Putamen (tissue), 1 donor: ENCODE measurements at regions not wholly inside any gene's neighbourhood (a gene's known extent, or its start where the extent isn't known, plus 50 kb on each side); places are given as distances from the start of the nearest gene placed in this dataset.
"Not testable (repeated sequence)": the region's sequence is repeated elsewhere in the genome, so short reads cannot be mapped to it uniquely, and the experiment has no call there.

Experiments
- DNase-seq: peaks from one replicate; pipeline ENCODE4 v3.0.0-alpha.2; 2016; ENCODE audit warnings: low spot score

DNA sequence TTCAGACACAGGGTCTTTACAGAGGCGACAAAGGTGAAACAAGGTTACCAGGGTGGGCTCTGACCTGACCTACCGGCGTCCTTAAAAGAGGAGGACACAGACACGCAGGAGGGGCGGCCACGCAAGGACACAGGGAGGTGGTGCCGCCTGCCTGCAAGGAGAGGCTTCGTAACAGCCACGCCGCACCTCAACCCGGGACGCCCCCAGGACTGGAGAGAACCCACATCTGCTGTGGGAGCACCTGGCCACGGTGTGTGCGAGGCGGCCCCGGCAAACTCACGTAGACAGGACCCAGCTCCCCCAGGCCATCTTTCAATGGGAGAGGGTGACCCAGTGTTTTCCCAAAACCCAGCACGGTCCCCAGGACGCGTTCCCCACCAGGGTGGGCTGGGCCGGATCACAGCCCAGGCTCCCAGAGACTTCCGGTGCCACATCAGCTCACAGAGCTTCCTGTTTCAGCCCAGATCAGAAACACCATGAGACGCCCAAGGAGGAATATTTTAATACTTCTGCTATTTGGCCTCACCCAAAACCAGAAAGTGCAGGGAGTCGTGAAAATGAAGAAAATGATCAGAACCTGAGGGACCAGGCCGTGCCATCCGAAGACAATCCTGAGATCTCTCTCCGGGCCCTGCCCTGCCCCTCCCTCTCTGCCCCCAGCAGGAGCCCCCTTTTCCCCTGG, 5417.4 kb upstream of the TPTE start:
- DNase-seq, result not testable (repeated sequence)

DNA sequence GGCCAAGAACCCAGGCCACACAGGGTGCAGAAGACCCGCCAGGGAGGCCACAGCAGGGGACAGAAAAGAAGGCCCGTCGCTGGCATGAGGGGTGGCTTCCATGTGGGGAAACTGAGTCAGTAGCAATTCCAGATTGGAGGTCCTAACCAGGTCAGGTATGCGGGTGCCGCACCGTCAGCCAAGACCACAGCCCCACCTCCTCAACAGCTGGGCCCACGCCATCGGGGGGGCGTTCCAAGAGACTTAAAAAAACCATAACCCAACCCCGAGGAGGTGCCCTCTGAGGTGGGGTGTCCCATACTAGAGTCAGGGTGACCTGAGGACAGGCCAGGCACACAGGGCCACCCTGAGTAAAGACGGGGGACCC, 5416.8 kb upstream of the TPTE start:
- not testable (repeated sequence) for DNase-seq

GRCh38 chr21:5105939-5106708, 5415.3 kb upstream of the TPTE start:
- DNase-seq, result not testable (repeated sequence)

GRCh38 chr21:5106767-5107464, 5414.5 kb upstream of the TPTE start:
- DNase-seq, result not testable (repeated sequence)

DNA sequence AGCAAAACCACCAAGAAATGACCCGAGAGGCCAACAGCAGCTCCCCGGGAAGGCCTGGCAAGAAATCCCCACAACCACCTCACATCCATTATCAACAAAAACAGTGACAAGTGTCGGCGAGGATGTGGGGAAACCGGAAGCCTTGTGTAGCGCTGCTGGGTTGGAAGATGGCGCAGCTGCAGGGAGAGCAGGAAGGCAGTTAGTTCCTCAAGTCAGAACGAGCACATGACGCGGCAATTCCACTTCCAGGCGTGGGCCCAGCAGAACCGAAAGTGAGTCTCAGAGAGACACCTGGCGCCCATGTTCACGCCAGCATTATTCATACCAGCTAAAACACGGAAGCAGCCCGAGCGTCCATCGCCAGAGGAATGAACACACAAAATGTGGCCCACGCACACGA, 5413.7 kb upstream of the TPTE start:
- DNase-seq, result not testable (repeated sequence)

DNA sequence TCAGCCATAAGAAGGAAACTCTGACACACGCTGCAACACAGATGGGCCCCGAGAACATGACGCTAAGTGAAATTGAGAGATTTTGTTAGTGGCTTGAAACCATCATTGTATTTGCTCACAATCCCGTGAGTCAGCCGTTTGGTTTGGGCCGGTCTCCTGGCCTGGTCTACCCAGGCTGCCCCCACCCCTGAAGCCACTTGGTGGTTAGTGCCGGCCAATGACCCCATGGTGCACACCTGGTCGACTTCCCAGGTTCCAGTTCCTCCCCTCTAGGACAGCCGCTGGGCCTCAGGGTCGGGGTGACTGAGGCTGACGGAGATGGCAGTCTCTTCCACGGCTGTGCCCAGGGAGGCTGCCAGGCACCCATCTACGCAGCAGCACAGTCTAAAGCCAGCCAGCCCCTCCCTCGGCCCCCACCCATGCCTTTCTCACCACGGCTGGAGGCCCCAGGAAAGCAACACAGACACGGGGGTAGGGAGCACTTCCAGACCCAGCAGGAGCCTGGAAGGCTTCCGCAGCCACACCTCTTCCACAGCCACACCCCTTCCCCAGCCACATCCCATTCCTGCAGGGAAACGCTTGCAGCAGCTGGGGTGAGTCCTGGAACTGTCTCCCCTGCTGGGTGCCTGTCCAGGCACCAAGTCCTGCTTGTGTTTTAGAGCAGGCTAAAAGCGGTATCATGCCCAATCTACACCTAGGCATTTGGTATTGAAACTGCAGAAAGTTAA, 5413.2 kb upstream of the TPTE start:
- DNase-seq, result not testable (repeated sequence)

GRCh38 chr21:5111197-5111596, 5410.2 kb upstream of the TPTE start:
- DNase-seq, result not testable (repeated sequence)

GRCh38 chr21:5113092-5113491, 5408.3 kb upstream of the TPTE start:
- DNase-seq, result not testable (repeated sequence)

GRCh38 chr21:5114468-5114867, 5406.9 kb upstream of the TPTE start:
- not testable (repeated sequence) for DNase-seq

GRCh38 chr21:5114893-5115645, 5406.3 kb upstream of the TPTE start:
- DNase-seq, result not testable (repeated sequence)

GRCh38 chr21:5115646-5116343, 5405.6 kb upstream of the TPTE start:
- DNase-seq, result not testable (repeated sequence)

DNA sequence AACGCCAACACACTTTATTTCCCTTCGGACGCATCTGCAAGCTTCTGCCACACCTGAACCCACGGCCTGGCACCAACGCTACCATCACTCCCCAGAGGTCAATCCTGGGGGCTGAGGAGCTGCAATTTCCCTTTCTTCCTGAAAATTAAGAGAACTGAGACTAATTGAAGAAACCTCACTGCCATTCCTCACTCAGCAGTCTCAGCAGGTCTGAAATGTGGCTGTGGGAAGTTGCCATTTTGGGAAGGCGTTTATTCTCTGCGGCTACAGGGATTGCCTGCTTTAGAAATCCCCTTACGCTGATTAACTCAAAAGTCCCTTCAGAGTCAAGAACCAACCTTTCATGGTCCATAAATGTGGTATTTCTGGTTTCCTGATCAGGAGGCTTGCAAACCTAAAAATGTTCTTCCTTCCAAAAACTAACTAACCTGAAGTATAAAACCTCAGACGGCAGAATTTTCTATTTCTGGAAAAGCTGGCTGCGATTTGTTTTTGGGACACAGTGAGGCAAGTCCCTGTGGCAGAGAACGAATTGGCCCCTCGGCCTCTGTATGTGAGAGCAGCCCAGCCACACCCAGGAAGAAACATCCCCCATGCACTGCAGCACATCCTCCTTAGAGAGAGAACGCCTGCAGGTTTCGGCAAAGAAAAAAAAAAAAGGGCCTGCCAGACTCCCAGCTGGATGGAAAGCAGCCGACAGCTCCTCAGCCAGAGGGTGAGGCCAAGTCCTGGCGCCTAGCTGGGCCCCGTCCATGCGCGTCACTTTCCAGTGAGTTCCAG, 5404.8 kb upstream of the TPTE start:
- not testable (repeated sequence) for DNase-seq

DNA sequence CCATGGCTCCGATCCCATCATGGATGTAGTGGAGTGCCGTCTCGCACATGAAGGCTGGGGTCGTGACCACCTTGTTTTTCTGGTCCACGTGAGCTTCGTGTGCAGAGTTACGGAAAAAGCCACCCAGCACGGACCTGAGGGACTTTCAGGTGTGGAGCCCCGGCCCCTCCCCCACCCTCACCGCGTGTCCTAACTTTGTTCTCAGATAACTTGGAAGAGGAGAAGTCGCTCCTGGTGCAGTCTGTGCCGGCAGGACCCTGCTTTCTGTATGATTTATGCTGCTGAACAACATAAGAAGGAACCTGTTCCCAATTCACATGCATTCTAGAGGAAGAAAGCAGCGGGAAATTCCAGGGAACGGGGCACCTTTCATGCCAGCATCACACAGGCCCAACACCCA, 5404.2 kb upstream of the TPTE start:
- not testable (repeated sequence) for DNase-seq

GRCh38 chr21:5117666-5118295, 5403.6 kb upstream of the TPTE start:
- not testable (repeated sequence) for DNase-seq

DNA sequence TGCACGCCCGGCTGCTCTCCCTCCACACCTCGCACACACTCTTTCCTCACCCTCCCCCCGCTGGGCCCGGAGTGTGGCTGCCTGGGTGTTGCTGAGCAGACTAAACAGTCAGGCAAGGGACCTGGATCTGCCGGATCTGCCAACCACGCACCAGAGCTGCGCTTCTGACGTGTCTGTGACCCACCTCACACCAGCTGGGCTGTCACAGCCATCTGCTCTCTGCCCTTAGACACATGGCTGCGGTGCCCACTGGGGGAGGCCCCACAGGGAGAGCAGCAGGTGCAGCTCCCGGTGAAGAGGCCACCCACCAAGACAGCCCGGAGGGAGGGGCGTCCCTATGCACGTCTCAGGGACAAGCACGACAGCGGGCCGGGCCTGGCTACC, 5403.1 kb upstream of the TPTE start:
- DNase-seq, result not testable (repeated sequence)

DNA sequence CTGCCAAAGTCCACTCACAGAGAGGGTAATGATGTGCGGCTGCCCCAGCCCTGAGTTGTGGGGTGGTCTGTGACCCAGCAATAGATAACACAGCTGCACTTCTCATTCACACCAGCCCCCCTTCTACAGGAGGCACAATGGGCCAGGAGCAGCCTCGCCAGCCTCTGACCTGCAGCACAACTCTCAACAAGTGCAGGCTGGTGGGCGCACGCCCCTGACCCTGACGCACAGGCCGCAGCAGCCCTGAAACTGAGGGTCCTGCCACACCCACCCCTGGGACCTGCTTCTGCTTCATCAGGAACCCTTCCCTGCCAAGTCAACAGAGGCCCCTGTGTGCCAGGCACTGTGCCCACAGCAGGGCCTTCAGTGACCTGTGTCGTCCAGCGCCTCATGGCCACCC, 5402.2 kb upstream of the TPTE start:
- DNase-seq, result not testable (repeated sequence)

- DNase-seq, result not testable (repeated sequence)
Observed at GRCh38 chr21:5121399-5121798, 5400.0 kb upstream of the TPTE start.

- not testable (repeated sequence) for DNase-seq
Observed at GRCh38 chr21:5121849-5122248, 5399.5 kb upstream of the TPTE start.

DNA sequence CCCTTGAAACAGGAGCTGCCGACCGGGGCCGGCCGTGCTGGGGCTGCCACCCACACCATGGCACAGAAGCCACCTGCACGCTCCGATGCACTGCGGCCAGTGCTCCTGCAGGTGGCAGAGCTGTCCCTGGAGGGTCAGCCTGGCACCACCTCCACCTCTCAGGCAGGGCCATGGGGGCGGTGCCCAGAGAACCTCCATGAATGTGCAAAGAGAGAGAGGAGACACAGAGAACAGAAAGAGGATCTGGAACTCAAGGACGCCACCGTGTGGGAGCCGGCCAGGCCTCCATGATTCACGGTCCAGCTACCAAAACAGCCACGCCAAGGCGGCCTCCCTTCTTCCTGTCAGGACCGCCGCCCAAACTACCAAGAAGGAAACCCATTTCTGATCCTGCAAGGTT, 5397.7 kb upstream of the TPTE start:
- DNase-seq, result not testable (repeated sequence)
